GM12878 (cell line): ENCODE measurements at regions not wholly inside any gene's neighbourhood (a gene's known extent, or its start where the extent isn't known, plus 50 kb on each side); places are given as distances from the start of the nearest gene placed in this dataset.

Source experiments
- ATAC-seq: fragments of 200-7000 bp; cut with Tn5 transposase; 3 replicates; pipeline ENCODE4 v1.9.1; 2020; ENCODE audit warnings: mild to moderate bottlenecking, moderate library complexity
- BruUV-seq: library from RNA; stranded (reverse); fragments of 400-500 nt; replicated peaks from 2 replicates; lab custom pipeline; 2021; lab: Mats Ljungman, UMichigan
- CTCF ChIA-PET: fragments of 300-600 bp; sonication (Branson Sonifier 250); formaldehyde crosslinking; extraction: SDS; loops from one replicate; lab custom pipeline; 2021; ENCODE audit warnings: inconsistent platforms; lab: Yijun Ruan, JAX
- POLR2A ChIA-PET: fragments of 350-600 bp; formaldehyde crosslinking; extraction: SDS; loops from one replicate; lab custom pipeline; 2021; ENCODE audit warnings: inconsistent platforms; lab: Charles Lee
- RAD21 ChIA-PET: fragments of 300-600 bp; sonication (Branson Sonifier 250); formaldehyde crosslinking; loops from one replicate; lab custom pipeline; 2023; ENCODE audit warnings: antibody characterized with exemption; ENCODE audit not compliant: unreplicated experiment; lab: Charles Lee
- SMC1A ChIA-PET: fragments of 300-600 bp; sonication (Branson Sonifier 250); formaldehyde crosslinking; loops from one replicate; lab custom pipeline; 2023; ENCODE audit not compliant: unreplicated experiment, uncharacterized antibody; lab: Charles Lee
- DNase-seq: peaks from one replicate; pipeline ENCODE4 v3.0.0-alpha.2; 2011; ENCODE audit warnings: low read depth, low spot score
- FAIRE-seq: peaks from 3 replicates; lab custom pipeline; 2011; peaks lifted over from hg19 to GRCh38; lab: Jason Lieb, UNC
- H2AFZ ChIP-seq: 2 replicates; pipeline ENCODE4 v1.6.0; 2011; ENCODE audit warnings: low read depth, low read length, control low read depth; ENCODE audit not compliant: control insufficient read depth
- H3K27ac ChIP-seq: 2 replicates; pipeline ENCODE4 v1.5.1; 2011; ENCODE audit warnings: control low read depth; ENCODE audit not compliant: control insufficient read depth, insufficient read depth
- H3K27me3 ChIP-seq, 2 experiments: replicated peaks in 1 of 2; 2 replicates each; pipeline versions ENCODE4 v1.6.0 to v1.6.1; 2011; ENCODE audit warnings: low read length in 1 of 2; ENCODE audit not compliant: control insufficient read depth in 2 of 2, insufficient read depth in 2 of 2
- H3K36me3 ChIP-seq, 2 experiments: 2 replicates each; pipeline ENCODE4 v1.5.1; 2011; ENCODE audit warnings: low read length in 1 of 2; ENCODE audit not compliant: control insufficient read depth in 2 of 2, insufficient read depth in 2 of 2
- H3K4me1 ChIP-seq: 2 replicates; pipeline ENCODE4 v1.6.1; 2011; ENCODE audit warnings: mild to moderate bottlenecking, low read length, moderate library complexity, mixed read lengths; ENCODE audit not compliant: control insufficient read depth, insufficient read depth
- H3K4me2 ChIP-seq: 2 replicates; pipeline ENCODE4 v1.6.0; 2011; ENCODE audit warnings: control low read depth; ENCODE audit not compliant: control insufficient read depth, insufficient read depth
- H3K4me3 ChIP-seq: fragments of 200-600 bp; sonication (generic); 2 replicates; pipeline ENCODE4 v1.5.1; 2016
- H3K79me2 ChIP-seq: 2 replicates; pipeline ENCODE4 v1.6.0; 2011; ENCODE audit warnings: low read length; ENCODE audit not compliant: control insufficient read depth, insufficient read depth
- H3K9ac ChIP-seq: 2 replicates; pipeline ENCODE4 v1.8.0; 2011; ENCODE audit warnings: low read length, control low read depth, mixed read lengths; ENCODE audit not compliant: control insufficient read depth, insufficient read depth
- H3K9me3 ChIP-seq: replicated peaks from 3 replicates; pipeline ENCODE4 v1.5.1; 2011; ENCODE audit warnings: mild to moderate bottlenecking, low read length; ENCODE audit not compliant: control insufficient read depth, insufficient read depth
- H4K20me1 ChIP-seq: 2 replicates; pipeline ENCODE4 v1.6.0; 2011; ENCODE audit not compliant: control insufficient read depth, insufficient read depth
- ATF7 ChIP-seq: fragments of 450-650 bp; IDR thresholded peaks from 2 replicates; pipeline ENCODE4 v1.6.1; 2016; ENCODE audit warnings: low read depth, mild to moderate bottlenecking
- ETV6 ChIP-seq, 2 experiments: fragments of 450-650 bp in 1 of 2; IDR thresholded peaks in 1 of 2; conservative IDR thresholded peaks in 1 of 2; 2 replicates each; pipeline ENCODE4 v1.6.1; 2014; ENCODE audit warnings: antibody characterized with exemption in 1 of 2, borderline replicate concordance in 1 of 2, low read depth in 1 of 2, mild to moderate bottlenecking in 1 of 2, moderate library complexity in 1 of 2
- FOXK2 ChIP-seq: fragments of 450-650 bp; IDR thresholded peaks from 2 replicates; pipeline ENCODE4 v1.6.1; 2017; ENCODE audit warnings: mild to moderate bottlenecking, moderate library complexity
- IKZF1 ChIP-seq: fragments of 450-650 bp; conservative IDR thresholded peaks from 2 replicates; pipeline ENCODE4 v1.6.1; 2017; ENCODE audit warnings: antibody characterized with exemption, mild to moderate bottlenecking
- MTA3 ChIP-seq: IDR thresholded peaks from 2 replicates; pipeline ENCODE4 v1.6.1; 2012; ENCODE audit warnings: low read length, inconsistent platforms, borderline replicate concordance
- PML ChIP-seq: IDR thresholded peaks from 2 replicates; pipeline ENCODE4 v1.6.1; 2012; ENCODE audit warnings: low read length, inconsistent platforms
- POLR2A ChIP-seq: IDR thresholded peaks from 2 replicates; pipeline ENCODE4 v1.6.1; 2011; ENCODE audit warnings: low read depth, mild to moderate bottlenecking, low read length
- SREBF2 ChIP-seq: IDR thresholded peaks from 2 replicates; pipeline ENCODE4 v1.6.1; 2012; ENCODE audit warnings: mild to moderate bottlenecking, low read length
- SRF ChIP-seq, 2 experiments: IDR thresholded peaks; 2 replicates each; pipeline ENCODE4 v1.6.1; 2011; ENCODE audit warnings: low read depth in 2 of 2, low read length in 2 of 2, mild to moderate bottlenecking in 1 of 2, moderate library complexity in 1 of 2
- SUPT20H ChIP-seq: IDR thresholded peaks from 2 replicates; pipeline ENCODE4 v1.6.1; 2011; ENCODE audit warnings: low read depth, mild to moderate bottlenecking, low read length, moderate library complexity, borderline replicate concordance; ENCODE audit not compliant: control insufficient read depth
- TBL1XR1 ChIP-seq: IDR thresholded peaks from 2 replicates; pipeline ENCODE4 v1.6.1; 2012; ENCODE audit warnings: low read depth, low read length, improper control_type of control experiment
- ZNF687 ChIP-seq: fragments of 450-650 bp; IDR thresholded peaks from 2 replicates; pipeline ENCODE4 v1.6.1; 2017; ENCODE audit warnings: mild to moderate bottlenecking, moderate library complexity
- WGBS: methylation state at CpG from one replicate; pipeline ENCODE4 v1.1.6; 2016; ENCODE audit warnings: low lambda C conversion rate; ENCODE audit not compliant: insufficient replicate concordance, insufficient coverage; ENCODE audit errors: missing lambda C conversion rate; 5-methylcytosine and 5-hydroxymethylcytosine counted together
- in situ Hi-C: fragments of 300-500 bp; cut with MboI; formaldehyde crosslinking; loops from 9 replicates; pipeline ENCODE4 v1.14.3; 2018; ENCODE audit warnings: mixed read lengths
- intact Hi-C: fragments of 100-400 bp; cut with micrococcal nuclease; formaldehyde crosslinking; loops from one replicate; pipeline ENCODE4 v1.14.2; 2022; ENCODE audit not compliant: unreplicated experiment

DNA sequence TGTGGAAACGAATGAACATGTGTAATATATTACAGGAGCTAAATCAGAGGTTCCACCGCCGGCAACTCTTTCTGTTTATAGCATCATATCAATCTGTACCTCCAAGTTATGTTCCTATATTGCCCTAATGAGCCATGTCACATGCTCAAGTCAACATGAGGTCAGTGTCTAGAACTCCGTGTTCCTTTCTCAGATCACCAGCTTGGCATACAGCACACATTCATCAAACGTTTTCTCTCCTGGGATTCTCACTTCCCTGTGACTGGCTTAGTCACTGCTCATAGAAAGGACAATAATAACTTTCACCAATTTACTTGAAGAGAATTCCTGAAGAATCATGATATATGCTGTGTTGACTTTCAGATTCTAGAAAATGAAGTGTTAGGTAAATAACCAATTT is 532.0 kb upstream of the SPANXN1 start:
- no peaks in the 10 kb centered on the region for H3K36me3 ChIP-seq
- no peaks in the 10 kb centered on the region for H3K79me2 ChIP-seq
- ATAC-seq (no peak), DNase-seq (no peak), FAIRE-seq (no peak)
- H3K9ac ChIP-seq = no peak overlapping the region
- no peaks in the 10 kb centered on the region for H3K9me3 ChIP-seq
- CTCF ChIA-PET = interaction anchor here (0.6 to 0.7 kb wide), 2 partner anchors 22 to 59 kb away, joined by 3 to 4 read pairs; no protein-coding TSS in a partner anchor
- in situ Hi-C loops = no loop called here
- POLR2A ChIA-PET = no interaction called here
- no peaks in the 10 kb centered on the region for H4K20me1 ChIP-seq
- no peak overlapping the region for H2AFZ ChIP-seq
- H3K4me3 ChIP-seq = no peak overlapping the region
- SMC1A ChIA-PET = no interaction called here
- RAD21 ChIA-PET = no interaction called here
- no peak overlapping the region for H3K27ac ChIP-seq
- no peaks in the 10 kb centered on the region for H3K4me1 ChIP-seq
- WGBS = 38% methylated on average over 5 of the region's 5 CpGs
- H3K27me3 ChIP-seq = no peaks in the 10 kb centered on the region
- H3K4me2 ChIP-seq = no peak overlapping the region
- TF ChIP-seq PML = no peak
- no peak for TF ChIP-seq POLR2A
- TF ChIP-seq SREBF2 = no peak
- no peak for TF ChIP-seq FOXK2
- no peak for TF ChIP-seq MTA3
- TF ChIP-seq ETV6 (conservative IDR thresholded peaks at IDR 0.05 in 1 of 2, IDR thresholded peaks at IDR 0.05 in 1 of 2; ENCODE audit: borderline replicate concordance in 1 of 2, low read depth in 1 of 2) = no peak
- TF ChIP-seq ATF7 = no peak
- no peak for TF ChIP-seq SRF (IDR thresholded peaks at IDR 0.05; ENCODE audit: low read depth in 2 of 2, low read length in 2 of 2)
- no peak for TF ChIP-seq TBL1XR1
- TF ChIP-seq IKZF1 = no peak
- TF ChIP-seq ZNF687 = no peak
- TF ChIP-seq SUPT20H = no peak
- intact Hi-C loops = no loop called here
- no TSS peak for BruUV-seq
